HG02571 (cell line): ENCODE measurements at regions not wholly inside any gene's neighbourhood (a gene's known extent, or its start where the extent isn't known, plus 50 kb on each side); places are given as distances from the start of the nearest gene placed in this dataset.

Experiments
- ATAC-seq: cut with Tn5 transposase; IDR thresholded peaks from one replicate; pipeline ENCODE4 v1.9.1; 2021; ENCODE audit warnings: mild to moderate bottlenecking, moderate library complexity; ENCODE audit not compliant: unreplicated experiment

DNA sequence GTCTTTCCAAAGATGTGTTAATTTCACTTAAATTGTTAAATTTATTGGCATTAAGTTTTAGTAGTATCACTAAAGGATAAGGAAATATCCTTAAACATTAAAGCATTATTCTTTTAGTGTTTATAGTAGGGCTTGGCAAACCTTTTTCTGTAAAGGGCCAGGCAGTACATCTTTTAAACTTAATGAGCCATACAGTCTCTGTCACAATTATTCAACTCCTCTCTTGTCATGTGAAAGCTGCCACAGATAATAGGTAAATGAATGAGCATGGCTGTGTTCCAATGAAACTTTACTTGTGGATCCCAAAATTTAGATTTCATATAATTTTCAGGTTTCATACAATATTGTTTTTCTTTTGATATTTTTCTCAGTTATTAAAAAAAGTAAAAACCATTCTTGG lies 268.2 kb upstream of the C11orf87 start:
- no peak for ATAC-seq

DNA sequence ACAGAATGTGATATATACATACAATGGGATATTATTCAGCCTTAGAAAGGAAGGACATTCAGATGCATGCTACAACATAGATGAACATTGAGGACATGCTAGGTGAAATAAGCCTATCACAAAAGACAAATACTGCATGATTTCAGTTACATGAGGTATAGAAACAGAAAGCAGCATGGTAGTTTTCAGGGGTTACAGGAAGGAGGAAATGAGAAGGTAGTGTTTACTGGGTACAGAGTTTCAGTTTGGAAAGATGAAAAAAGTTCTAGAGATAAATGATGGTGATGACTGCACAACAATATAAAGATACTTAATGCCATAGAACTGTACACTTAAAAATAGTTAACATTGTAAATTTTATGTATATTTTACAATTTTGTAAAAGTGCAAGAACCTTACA lies 266.7 kb upstream of the C11orf87 start:
- ATAC-seq: peak; percentile 62

DNA sequence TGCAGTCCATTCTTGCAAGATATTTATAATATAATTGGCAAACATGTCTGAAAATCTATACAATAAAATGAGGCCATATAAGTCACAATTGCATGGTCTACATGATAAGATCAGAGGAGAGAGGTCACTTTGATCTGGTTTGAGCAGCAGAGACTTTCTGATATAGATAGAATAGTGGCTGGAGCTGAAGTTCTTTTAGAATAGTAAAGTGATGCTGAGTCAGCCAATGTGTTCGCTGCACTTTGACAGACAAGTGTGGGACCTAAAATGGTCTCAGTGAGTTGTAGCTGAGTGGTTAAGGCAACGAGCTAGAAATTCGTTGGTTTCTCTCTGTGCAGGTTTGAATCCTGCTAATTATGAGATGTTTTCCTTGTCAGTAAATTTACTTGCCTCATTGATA lies 257.0 kb upstream of the C11orf87 start:
- ATAC-seq: no peak

DNA sequence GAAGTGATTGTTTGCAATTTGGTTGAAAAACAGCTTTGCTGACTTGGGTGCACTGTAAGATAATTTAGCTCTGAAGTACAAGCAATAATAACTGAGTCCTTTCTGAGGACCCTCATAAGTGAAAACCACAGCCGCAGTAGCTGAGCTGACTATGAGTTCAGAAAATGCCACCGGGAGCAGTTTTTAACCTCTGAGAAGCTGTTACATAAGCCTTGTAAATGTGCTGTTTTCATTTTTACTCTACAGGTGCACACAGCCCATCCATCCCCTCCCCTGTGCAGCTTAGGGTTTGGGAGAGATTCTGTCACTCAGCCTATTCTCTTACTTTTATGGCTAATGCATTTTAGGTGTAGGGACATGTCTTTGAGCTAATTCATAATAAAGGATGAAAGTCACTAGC lies 255.5 kb upstream of the C11orf87 start:
- no peak for ATAC-seq

DNA sequence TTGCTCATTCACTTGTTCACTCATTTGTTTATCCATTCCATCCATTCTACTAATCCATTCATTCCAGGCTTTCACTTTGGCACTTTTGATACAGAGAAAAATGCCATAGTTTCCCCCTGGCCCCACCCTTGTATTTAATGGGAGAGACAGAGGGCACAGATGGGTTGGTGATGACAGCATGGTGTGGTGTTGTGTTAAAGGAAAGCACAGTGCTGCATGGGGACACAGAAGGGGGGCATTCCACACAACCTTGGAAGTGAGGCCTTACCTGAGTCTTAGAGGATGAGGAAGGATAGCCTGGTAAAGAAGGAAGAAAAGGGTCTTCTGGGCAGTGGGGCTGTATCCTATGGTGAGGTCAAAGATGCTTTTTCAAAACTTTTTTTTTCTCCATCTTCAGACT lies 248.5 kb upstream of the C11orf87 start:
- no peak for ATAC-seq

DNA sequence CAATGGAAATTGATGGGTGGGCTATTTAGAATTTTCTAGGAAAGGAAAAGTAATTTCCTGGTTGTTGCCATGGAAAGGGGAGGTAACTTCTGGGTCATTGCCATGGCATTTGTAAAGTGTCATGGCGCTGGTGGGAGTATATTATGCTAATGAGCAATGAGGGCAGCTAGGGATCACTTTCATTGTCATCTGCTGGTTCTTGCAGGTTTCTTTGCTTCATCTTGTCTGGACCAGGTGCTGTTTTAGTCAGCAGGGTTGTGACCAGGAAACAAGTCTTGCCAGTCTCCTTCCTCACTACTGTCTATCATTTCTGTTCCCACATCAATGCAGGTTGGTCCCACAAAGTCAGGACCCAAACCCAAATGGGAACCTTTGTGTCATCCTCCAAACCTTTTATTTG lies 237.6 kb upstream of the C11orf87 start:
- no peak for ATAC-seq

DNA sequence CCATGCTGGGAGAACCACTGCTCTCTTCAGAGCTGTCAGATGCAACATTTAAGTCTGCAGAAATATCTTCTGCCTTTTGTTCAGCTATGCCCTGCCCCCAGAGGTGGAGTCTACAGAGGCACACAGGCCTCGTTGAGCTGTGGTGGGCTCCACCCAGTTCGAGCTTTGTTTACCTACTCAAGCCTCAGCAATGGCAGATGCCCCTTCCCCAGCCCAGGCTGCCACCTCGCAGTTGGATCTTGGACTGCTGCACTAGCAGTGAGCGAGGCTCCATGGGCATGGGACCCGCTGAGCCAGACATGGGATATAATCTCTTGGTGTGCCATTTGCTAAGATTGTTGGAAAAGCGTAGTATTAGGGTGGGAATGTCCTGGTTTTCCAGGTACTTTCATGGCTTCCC lies 229.1 kb upstream of the C11orf87 start:
- ATAC-seq: no peak

DNA sequence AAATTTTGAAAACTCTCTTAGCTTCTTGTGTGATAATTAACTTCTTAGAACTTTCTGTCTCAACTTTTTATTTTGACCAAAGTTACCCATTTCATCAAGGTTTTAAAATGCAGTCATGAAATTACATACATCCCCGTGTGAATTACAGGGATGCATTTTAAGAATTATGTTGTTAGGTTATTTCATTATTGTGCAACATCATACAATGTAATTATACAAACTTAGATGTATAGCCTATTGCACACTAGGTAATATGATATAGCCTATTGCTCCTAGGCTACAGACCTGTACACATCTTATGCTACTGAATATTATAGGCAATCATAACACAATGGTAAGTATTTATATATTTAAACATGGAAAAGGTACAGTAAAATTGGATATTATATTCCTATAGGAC lies 228.1 kb upstream of the C11orf87 start:
- ATAC-seq: no peak

DNA sequence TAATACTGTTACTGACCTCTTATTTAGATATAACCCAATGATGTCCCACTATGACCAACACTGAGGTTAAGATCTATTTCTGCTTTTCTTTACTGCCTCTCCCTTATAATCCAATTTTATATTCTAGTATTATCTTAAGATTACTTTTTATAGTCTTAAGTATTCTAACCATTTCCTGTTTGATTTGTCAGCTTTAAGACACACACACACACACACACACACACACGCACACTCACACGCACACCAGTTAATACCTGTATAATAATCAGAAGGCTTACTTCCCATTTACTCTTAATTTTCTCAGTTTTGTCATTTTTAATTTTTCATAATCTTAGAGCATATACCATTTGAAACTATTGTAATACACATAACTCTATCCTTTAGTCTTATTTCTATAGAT lies 226.0 kb upstream of the C11orf87 start:
- no peak for ATAC-seq

DNA sequence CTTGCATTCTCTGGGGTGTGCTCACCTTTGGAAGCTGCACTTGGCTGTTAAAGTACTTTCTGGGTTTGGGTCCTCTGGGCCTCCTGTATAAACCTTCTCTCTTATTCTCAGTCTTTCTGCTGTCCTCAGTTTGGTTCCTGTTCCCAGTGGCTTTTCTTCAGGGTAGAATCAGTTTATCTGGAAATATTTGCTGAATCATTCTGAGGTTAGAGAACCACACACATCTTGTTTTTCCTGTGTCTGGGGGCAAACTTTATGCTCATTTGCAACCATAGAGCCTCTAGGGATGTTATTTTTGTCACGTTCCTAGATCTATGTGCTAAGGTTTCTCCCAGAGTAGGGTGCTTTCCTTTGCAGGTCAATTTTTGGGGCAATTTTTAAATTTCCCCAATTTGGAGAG lies 224.3 kb upstream of the C11orf87 start:
- no peak for ATAC-seq

DNA sequence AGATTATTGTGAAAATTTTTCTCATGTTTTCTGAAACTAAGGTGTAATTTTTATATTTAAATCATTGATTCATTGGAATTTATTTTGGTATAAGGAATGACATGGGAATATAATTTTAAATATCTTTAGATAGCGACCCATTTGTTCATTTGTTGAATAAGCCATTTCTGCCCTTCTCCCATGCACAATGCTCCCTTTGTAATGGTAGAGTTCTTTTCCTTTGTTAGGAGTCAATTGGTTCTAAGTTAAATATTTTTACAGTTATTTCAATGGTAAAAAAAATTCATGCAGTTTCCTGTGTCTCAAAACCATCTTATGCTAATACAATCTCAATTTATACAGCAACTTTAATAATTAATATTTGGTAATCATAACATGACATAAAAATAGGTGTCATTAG lies 218.8 kb upstream of the C11orf87 start:
- ATAC-seq: no peak

DNA sequence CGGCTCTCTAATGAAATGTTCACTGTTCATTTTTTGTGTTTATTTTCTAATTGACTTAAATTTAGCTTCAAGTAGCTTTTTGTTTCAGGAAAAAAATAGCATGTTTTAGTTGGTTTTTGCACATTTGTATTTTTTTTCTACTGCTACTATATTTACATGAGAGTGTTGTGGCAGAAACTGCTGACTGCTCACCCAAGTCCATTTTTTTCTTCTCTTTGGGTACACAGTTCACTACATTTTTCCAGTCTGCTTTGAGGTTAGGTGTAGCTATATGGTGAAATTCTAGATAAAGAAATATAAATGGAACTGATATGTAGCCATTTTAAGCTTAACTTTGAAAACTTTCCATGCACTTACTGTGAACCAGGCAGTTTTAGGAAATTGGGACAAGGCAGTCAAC lies 216.7 kb upstream of the C11orf87 start:
- no peak for ATAC-seq

DNA sequence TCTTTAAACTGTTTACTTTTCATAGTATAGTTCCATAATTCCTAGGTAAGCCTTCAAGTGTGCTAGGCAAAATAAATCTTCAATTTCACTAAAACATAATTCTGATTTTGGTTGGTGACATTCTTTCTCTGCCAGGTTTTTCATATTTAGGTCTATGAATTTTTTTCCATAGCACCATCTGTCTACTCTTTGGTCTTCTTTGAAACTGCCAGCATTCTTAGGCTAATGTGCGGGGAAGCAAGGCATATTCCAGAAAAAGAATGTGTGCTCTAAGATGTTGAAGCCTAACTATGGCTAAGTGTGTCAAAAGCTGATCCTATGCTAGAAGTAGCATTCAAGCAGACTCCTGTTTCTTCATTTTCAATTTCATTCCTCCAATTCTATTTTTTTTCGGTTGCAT lies 213.9 kb upstream of the C11orf87 start:
- ATAC-seq: no peak

DNA sequence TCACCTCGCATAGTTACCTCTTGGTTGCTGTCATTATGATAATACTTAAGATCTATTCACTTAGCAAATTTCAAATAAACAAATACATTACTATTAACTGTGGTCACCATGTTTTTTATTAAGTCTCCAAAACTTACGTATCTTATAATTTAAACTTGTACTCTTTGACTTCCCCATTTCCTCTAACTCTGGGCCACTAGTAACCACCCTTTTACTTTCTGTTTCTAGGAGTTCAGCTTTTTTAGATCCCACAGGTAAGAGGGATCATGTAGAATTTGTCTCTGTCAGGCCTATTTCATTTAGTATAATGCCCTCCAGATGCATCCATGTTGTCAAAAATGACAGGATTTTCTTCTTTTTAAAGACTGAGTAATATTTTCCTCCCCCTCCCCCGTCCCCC lies 212.4 kb upstream of the C11orf87 start:
- no peak for ATAC-seq

DNA sequence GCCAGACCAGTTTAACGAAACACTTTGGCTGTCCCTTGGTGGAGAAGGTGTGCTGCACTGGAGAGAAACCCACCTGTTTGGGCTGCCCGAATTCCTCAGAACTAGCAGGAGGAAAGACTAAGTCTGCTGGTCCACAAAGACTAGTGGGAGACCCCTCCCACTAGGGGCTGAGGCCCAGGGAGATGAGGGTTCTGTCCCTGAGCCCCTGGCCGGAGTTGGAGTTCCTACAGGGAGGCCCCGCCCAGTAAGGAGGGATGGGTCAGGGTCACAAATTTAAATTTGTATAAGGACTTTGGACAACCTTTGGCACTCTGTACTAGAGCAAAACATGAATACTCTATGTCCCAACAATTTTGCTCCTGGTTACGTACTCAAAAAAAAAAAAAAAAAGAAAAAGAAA lies 200.8 kb upstream of the C11orf87 start:
- ATAC-seq: no peak

DNA sequence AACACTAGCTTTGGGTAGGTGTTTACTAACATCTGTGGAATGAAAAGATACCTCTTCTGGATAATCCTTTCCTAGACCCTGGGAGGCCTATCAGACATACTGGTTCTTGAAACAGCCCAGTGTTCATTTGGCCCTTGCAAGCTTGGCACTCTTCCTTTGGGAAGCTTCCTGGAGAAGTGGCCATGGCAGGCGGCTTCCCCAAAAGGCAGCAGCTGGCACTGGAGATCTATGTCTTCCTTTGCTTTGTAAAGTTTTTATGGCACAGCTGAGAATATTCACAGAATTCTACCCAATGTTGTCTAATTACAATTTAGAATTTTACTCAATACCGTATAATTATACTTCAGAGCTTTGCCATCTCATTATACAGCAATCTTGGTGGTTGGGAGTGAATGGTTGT lies 199.2 kb upstream of the C11orf87 start:
- ATAC-seq: no peak

DNA sequence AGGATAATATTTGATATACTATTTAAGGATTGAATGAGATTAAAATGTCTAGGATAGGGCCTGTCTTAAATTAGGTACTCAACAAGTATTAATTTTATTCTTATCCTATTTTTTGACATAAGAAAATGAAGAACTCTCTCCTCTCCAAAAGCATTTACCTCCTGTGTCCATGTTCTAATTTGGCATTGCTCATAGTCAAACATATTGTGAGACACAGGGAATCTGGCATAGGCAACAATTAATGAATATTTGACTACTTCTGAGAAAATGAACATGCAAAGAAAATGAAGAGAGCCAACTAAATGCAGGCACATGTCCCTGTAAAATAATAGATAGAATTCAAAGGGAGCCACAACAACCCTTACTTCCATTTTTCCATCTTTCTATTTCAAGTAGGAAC lies 198.5 kb upstream of the C11orf87 start:
- no peak for ATAC-seq

DNA sequence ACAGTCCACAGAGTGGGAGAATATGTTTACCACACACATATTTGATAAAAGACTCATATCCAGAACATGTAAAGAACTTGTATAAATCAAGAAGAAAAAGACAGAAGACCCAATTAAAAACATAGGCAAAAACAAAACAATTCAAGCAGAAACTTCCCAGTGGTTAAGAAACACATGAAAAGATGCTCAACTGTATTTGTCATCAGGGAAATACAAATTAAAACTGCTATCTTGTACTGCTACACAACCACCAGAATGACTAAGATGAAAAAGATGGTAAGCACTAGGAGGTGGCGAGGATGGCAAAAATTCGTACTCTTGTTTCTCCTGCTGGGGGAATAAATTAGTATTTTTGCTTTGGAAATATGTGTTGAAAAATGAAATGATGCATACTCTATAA lies 192.3 kb upstream of the C11orf87 start:
- ATAC-seq: no peak

DNA sequence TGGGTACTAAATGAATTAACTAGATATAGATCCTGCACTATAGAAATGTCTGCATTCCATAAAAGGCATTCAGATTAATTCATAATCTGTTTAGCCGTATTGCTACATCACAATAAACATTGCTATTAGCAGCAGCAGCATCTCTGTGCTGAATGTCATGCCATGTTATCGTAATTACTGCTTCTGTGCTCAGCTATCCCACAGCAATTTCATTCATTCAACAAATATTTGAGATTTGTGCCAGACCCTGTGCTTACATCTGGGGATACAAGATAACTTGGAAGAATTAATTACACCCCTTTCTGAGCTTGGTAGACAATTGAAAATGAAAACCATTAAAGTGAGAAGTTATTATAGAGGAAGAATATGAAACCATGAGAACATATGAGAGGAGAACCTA lies 185.8 kb upstream of the C11orf87 start:
- ATAC-seq: no peak

DNA sequence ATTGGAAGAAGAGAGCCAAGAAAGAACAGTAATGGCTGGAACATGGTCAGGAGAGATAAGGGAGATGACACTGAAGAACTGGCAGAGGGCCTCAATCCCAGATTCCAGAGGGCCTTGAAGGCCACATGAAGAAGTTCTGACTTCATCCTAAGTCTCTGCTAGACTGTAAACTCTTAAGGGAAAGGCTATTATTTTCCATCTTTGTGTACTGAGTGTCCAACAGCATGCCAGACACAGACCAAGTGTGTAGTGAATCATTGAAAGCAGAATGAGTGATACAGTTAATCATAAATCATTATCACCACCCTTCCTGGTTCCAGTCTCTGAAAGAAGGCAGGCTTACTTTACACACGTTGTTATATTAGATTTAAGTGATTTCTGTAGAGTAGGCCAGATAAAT lies 185.3 kb upstream of the C11orf87 start:
- no peak for ATAC-seq

DNA sequence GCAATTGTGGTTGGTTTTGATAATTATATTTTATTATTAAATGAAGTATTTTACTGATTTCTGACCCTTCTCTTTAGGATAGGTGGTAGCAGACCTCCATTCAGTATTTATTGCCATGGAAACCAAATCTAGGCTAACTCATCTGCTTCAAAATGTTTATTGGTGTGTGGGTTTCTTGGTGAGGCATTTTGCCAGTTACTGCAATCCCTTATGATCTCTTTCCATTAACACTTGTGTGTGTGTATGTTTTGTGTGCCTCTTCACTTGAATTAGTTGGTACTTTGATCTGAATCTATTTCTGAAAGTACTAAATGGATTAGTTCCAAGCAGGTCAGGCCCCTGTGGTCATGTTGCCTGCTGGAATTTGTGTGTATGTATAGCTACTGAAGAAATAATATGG lies 184.4 kb upstream of the C11orf87 start:
- ATAC-seq: no peak

DNA sequence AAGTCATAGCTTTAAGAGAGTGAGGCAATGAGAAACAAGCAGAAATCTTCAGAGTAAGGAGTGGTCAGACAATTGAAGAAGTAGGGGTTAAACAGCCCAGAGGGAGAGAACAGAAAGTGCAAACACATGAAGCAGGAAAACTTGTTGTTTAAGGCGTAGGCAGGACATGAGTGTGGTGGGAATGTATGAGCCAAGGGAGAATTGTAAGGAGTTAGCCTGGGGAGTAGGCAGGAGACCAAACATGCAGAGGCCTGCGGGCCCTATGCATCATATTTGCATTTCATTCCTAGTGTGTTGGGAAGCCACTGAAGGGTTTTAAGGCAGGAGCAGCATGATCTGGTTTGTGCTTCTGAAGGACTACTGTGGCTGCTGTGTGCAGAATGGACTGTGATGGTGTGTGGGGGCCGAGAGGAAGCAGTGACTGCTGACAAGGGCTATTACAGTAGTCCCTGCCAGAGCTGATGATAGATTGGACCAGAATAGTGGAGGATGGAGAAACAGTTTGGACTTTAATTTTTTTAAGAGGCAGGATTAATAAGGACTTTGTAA lies 179.9 kb upstream of the C11orf87 start:
- ATAC-seq: no peak

DNA sequence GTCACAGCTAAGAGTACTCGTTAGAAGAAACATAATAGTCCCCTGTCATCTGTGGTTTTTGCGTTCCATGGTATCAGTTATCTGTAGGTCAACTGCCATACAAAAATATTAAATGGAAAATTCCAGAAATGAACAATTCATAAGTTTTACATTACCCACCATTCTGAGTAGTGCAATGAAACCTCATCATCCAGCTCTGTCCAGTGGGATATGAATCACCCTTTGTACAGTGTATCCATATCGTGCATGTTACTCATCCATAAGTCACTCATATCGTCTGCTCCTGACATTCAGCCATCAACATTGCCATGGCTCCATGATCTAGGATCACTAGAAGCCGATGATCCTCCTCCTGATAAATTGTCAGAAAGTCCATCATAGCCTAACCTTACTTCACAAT lies 174.9 kb upstream of the C11orf87 start:
- ATAC-seq: no peak

DNA sequence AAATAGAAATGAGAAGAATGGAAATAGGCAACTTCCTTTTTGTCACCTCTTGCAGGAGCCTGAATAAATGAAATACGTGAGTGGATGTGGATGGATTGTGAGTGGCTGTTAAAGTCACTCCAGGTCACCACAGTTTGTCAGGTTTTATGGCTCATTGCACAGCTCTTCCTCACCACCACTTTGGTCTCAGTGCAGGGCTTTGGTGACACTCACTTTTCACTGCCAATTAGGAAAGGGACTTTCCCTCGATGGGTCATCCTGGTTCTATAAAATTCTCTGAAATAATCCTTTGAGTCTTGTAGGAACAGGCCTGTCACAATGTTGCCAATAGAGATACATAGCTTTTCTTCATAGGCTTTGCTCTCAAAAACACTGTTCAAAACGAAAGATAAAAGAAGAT lies 172.4 kb upstream of the C11orf87 start:
- ATAC-seq: no peak
